ENCODE measurements at regions not wholly inside any gene's neighbourhood (a gene's known extent, or its start where the extent isn't known, plus 50 kb on each side); places are given as distances from the start of the nearest gene placed in this dataset.

GRCh38 chr2:174697255-174697654 lies 67.0 kb downstream of the CHRNA1 start:
- TF ChIP-seq CTCF (IDR thresholded peaks at IDR 0.05) (peak; percentile 94), REST (IDR thresholded peaks at IDR 0.05; ENCODE audit: insufficient read depth in 1 of 2, low read depth in 2 of 2, low read length in 1 of 2) (no peak), TCF7L2 (IDR thresholded peaks at IDR 0.05; ENCODE audit: low read depth, low read length) (no peak)
